ENCODE measurements at regions not wholly inside any gene's neighbourhood (a gene's known extent, or its start where the extent isn't known, plus 50 kb on each side); places are given as distances from the start of the nearest gene placed in this dataset.

DNA sequence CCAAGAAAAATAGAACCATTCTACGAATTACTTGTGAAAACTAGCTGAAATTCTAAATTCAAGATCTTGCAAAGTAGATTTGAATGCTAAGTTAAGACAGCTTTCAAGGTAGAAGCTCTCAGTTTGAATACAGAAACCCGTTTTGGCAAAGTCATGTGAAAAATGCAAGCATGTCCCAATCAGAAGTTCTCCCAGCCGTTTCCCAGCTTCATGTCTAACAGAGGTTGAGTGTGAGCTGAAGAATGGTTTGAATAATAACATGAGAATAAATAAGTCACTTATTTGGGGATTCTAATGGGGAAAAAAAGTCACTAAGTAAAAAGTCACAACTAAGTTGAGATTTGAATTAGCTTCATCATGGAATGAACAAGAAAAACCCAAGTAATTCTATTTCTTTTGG lies 152.5 kb upstream of the MAP3K1 start:
- Histone ChIP-seq H3K27ac (replicated peaks) (no peak overlapping the region), H3K4me3 (replicated peaks; ENCODE audit: insufficient read depth, low read length) (no peak overlapping the region), H3K27me3 (ENCODE audit: insufficient read depth, poor library complexity, severe bottlenecking) (no peaks in the 10 kb centered on the region)
- DNase-seq (ENCODE audit: low read depth in 1 of 2, low spot score in 1 of 2), result no peak
- TF ChIP-seq, protein P1, sequence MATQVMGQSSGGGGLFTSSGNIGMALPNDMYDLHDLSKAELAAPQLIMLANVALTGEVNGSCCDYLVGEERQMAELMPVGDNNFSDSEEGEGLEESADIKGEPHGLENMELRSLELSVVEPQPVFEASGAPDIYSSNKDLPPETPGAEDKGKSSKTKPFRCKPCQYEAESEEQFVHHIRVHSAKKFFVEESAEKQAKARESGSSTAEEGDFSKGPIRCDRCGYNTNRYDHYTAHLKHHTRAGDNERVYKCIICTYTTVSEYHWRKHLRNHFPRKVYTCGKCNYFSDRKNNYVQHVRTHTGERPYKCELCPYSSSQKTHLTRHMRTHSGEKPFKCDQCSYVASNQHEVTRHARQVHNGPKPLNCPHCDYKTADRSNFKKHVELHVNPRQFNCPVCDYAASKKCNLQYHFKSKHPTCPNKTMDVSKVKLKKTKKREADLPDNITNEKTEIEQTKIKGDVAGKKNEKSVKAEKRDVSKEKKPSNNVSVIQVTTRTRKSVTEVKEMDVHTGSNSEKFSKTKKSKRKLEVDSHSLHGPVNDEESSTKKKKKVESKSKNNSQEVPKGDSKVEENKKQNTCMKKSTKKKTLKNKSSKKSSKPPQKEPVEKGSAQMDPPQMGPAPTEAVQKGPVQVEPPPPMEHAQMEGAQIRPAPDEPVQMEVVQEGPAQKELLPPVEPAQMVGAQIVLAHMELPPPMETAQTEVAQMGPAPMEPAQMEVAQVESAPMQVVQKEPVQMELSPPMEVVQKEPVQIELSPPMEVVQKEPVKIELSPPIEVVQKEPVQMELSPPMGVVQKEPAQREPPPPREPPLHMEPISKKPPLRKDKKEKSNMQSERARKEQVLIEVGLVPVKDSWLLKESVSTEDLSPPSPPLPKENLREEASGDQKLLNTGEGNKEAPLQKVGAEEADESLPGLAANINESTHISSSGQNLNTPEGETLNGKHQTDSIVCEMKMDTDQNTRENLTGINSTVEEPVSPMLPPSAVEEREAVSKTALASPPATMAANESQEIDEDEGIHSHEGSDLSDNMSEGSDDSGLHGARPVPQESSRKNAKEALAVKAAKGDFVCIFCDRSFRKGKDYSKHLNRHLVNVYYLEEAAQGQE (IDR thresholded peaks at IDR 0.05; ENCODE audit: insufficient replicate concordance, low read depth), result no peak
- no peak for TF ChIP-seq POLR2AphosphoS5 (IDR thresholded peaks at IDR 0.05; ENCODE audit: low read depth)
- TF ChIP-seq SPI1 (IDR thresholded peaks at IDR 0.05; ENCODE audit: borderline replicate concordance, low read depth), result no peak
- no peak for TF ChIP-seq CTCF (IDR thresholded peaks at IDR 0.05; ENCODE audit: insufficient read depth, low read length)
- TF ChIP-seq GABPA (IDR thresholded peaks at IDR 0.05; ENCODE audit: low read depth), result no peak

DNA sequence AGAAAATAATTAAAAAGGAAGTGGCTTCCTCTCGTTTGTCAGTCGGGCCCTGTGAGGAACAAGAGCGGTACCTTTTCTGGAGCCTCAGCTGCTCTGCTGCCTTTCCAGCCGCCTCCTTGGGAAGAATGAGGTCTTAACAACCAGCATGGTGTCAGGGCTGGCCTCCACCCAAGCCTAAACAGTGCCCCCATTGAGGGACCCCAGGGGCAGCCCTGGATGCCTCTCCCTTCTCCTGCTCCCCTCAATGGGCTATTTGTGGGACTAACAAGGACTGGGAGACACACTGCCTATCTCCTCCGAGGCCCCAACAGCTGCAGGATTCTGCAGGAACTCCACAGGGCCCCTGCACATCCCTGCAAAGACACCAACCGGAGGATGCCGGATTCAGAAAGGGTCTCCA lies 155.4 kb upstream of the MAP3K1 start:
- Histone ChIP-seq H3K27me3 (ENCODE audit: insufficient read depth, poor library complexity, severe bottlenecking) (no peaks in the 10 kb centered on the region), H3K4me3 (replicated peaks; ENCODE audit: insufficient read depth, low read length) (no peak overlapping the region), H3K27ac (replicated peaks) (no peak overlapping the region)
- TF ChIP-seq CTCF (IDR thresholded peaks at IDR 0.05; ENCODE audit: insufficient read depth, low read length) (no peak), SPI1 (IDR thresholded peaks at IDR 0.05; ENCODE audit: borderline replicate concordance, low read depth) (no peak), GABPA (IDR thresholded peaks at IDR 0.05; ENCODE audit: low read depth) (no peak), POLR2AphosphoS5 (IDR thresholded peaks at IDR 0.05; ENCODE audit: low read depth) (no peak)
- TF ChIP-seq, protein P1 (IDR thresholded peaks at IDR 0.05; ENCODE audit: insufficient replicate concordance, low read depth), result no peak
- no peak for DNase-seq (ENCODE audit: low read depth in 1 of 2, low spot score in 1 of 2)

DNA sequence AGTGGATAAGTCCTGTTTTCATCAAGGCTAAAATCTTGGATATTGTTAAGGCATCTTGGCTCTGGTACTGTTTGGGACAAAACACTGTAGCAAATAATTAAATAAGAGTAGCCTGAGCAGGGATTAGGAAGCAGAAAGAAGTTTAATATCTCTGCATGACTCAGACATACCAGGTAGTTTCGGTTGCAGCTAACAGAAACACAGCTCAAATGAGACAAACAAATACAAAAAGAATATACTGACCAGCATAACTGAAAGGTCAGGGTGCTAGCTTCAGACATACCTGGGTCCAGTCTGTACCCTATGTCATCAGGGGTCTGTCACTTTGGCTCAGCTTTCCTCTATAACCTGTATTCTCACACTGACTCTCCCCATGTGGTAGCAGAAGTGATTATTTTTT lies 156.4 kb upstream of the MAP3K1 start:
- H3K4me3 ChIP-seq (replicated peaks; ENCODE audit: insufficient read depth, low read length), result no peak overlapping the region
- no peak for TF ChIP-seq CTCF (IDR thresholded peaks at IDR 0.05; ENCODE audit: insufficient read depth, low read length)
- TF ChIP-seq POLR2AphosphoS5 (IDR thresholded peaks at IDR 0.05; ENCODE audit: low read depth), result no peak
- TF ChIP-seq, protein P1 (IDR thresholded peaks at IDR 0.05; ENCODE audit: insufficient replicate concordance, low read depth), result no peak
- no peak for TF ChIP-seq SPI1 (IDR thresholded peaks at IDR 0.05; ENCODE audit: borderline replicate concordance, low read depth)
- TF ChIP-seq GABPA (IDR thresholded peaks at IDR 0.05; ENCODE audit: low read depth), result no peak

More for the DNA sequence above, 156.4 kb upstream of the MAP3K1 start:
- Histone ChIP-seq H3K27ac (replicated peaks) (no peak overlapping the region), H3K27me3 (ENCODE audit: insufficient read depth, poor library complexity, severe bottlenecking) (no peaks in the 10 kb centered on the region)
- no peak for DNase-seq (ENCODE audit: low read depth in 1 of 2, low spot score in 1 of 2)

Measured in HL-60 (cell line).